ENCODE measurements at regions not wholly inside any gene's neighbourhood (a gene's known extent, or its start where the extent isn't known, plus 50 kb on each side); places are given as distances from the start of the nearest gene placed in this dataset.

- no peak for DNase-seq
Observed at GRCh38 chr12:92340003-92340402, 194.4 kb upstream of the BTG1 start.

GRCh38 chr12:92339198-92339821 is 193.7 kb upstream of the BTG1 start:
- no peak for DNase-seq

- DNase-seq, result peak; percentile 50
Observed at GRCh38 chr12:92338671-92339070, 193.0 kb upstream of the BTG1 start.

- DNase-seq, result no peak
Observed at GRCh38 chr12:92338102-92338501, 192.5 kb upstream of the BTG1 start.

- DNase-seq, result no peak
Observed at GRCh38 chr12:92337128-92337527, 191.5 kb upstream of the BTG1 start.

- DNase-seq, result no peak
Observed at GRCh38 chr12:92336641-92337040, 191.0 kb upstream of the BTG1 start.

- DNase-seq, result no peak
Observed at GRCh38 chr12:92335831-92336230, 190.2 kb upstream of the BTG1 start.

GRCh38 chr12:92334552-92334951 is 188.9 kb upstream of the BTG1 start:
- DNase-seq, result no peak

- no peak for DNase-seq
Observed at GRCh38 chr12:92332552-92332951, 186.9 kb upstream of the BTG1 start.

GRCh38 chr12:92331383-92331782 is 185.7 kb upstream of the BTG1 start:
- no peak for DNase-seq

GRCh38 chr12:92330654-92331053 is 185.0 kb upstream of the BTG1 start:
- DNase-seq, result no peak

- DNase-seq, result no peak
Observed at GRCh38 chr12:92326877-92327276, 181.2 kb upstream of the BTG1 start.

GRCh38 chr12:92324849-92325500 is 179.3 kb upstream of the BTG1 start:
- DNase-seq, result no peak

GRCh38 chr12:92312463-92312964 is 166.9 kb upstream of the BTG1 start:
- no peak for DNase-seq

GRCh38 chr12:92304371-92305055 is 158.9 kb upstream of the BTG1 start:
- peak; percentile 22 for DNase-seq

- no peak for DNase-seq
Observed at GRCh38 chr12:92302041-92302829, 156.6 kb upstream of the BTG1 start.

- no peak for DNase-seq
Observed at GRCh38 chr12:92301356-92301755, 155.7 kb upstream of the BTG1 start.

- DNase-seq, result no peak
Observed at GRCh38 chr12:92300777-92301176, 155.1 kb upstream of the BTG1 start.

- DNase-seq, result no peak
Observed at GRCh38 chr12:92299744-92300143, 154.1 kb upstream of the BTG1 start.

- no peak for DNase-seq
Observed at GRCh38 chr12:92299344-92299743, 153.7 kb upstream of the BTG1 start.

- peak; percentile 81 for DNase-seq
Observed at GRCh38 chr12:92297932-92298696, 152.5 kb upstream of the BTG1 start.

GRCh38 chr12:92297405-92297804 is 151.8 kb upstream of the BTG1 start:
- no peak for DNase-seq

GRCh38 chr12:92295523-92295922 is 149.9 kb upstream of the BTG1 start:
- peak; percentile 18 for DNase-seq
